ENCODE measurements at regions not wholly inside any gene's neighbourhood (a gene's known extent, or its start where the extent isn't known, plus 50 kb on each side); places are given as distances from the start of the nearest gene placed in this dataset.

DNA sequence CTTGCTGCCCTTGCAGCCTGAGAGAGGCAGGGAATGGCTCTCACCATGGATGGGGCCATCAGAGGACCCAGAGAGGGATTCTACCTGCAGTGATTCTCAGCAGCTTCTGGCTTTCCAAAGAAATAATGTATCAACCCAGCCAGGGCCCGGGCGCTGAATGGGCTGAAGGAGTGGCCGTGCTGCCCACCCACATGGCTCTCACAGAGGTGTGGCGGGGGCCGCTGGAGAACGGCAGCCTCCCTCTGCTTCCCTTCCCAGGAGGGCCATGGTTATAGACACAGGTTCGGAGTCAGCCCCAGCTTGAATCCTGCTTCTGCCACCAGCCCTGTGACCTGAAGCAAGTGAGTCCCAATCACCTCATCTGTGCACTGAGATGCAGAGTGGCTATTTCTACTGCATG, 82.7 kb downstream of the THAP12 start:
- DNase-seq (ENCODE audit: low read depth in 2 of 2): no peak

DNA sequence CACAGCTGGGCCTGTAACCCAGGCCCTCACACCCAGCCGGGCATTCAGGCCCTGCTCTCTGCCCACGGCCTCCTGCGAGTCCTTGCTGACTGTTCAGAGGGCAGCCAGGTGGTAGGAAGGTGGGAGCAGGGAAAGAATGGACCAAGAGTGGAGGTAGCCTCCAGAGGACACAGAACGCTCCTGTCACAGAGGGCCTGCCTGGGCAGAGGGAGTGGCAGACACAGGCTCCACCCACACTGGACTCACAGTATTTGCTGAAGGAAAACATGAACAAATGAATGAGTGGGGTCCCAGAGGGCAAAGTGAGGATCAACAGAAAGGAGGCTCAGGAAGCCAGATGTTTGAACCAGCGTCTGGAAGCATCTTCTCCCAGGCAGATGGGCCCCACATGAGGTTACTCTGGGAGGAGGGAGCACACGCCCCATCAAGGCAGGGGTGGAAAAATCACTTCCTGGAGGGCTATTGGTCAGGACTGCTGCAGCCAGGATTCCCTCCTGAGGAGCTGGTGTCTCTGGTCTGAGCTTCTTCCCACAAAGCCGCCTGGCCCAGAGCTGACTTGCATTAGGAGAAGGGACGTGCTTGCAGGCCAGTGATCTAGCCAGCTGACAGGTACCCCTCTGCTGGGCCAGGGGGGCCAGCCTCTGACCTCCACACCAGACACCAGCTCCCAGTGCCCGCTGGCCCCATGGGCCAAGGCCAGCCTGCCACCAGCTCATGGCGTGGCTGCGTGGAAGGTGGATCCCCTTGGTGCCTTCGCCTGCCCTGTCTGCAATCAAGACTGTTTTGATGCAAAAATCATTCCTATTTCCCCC, 84.0 kb downstream of the THAP12 start:
- no peak for DNase-seq (ENCODE audit: low read depth in 2 of 2)

DNA sequence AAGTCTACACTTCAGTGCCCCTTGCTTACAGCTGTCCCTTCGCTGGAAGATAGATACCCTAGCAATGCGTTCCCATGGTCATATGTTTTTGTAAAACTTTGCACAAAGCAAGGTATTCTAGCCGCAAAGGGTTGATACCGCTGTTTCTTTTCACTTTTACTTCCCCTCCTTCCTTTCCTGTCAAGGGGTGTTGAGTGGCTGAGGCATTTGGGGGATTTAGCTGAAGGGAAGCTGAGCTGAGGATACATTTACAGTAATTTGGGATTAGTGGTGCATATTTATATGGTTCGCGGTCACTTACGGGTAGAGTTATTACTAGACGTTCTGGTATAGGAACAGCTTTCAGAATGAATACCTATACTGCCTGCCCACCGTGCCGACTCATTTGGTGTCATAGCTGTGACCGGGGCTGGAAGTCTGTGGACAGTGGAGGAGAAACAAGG, 86.9 kb upstream of the WNT11 start:
- peak in 1 of 2 donors; percentile 25 for DNase-seq (ENCODE audit: low read depth in 2 of 2)

DNA sequence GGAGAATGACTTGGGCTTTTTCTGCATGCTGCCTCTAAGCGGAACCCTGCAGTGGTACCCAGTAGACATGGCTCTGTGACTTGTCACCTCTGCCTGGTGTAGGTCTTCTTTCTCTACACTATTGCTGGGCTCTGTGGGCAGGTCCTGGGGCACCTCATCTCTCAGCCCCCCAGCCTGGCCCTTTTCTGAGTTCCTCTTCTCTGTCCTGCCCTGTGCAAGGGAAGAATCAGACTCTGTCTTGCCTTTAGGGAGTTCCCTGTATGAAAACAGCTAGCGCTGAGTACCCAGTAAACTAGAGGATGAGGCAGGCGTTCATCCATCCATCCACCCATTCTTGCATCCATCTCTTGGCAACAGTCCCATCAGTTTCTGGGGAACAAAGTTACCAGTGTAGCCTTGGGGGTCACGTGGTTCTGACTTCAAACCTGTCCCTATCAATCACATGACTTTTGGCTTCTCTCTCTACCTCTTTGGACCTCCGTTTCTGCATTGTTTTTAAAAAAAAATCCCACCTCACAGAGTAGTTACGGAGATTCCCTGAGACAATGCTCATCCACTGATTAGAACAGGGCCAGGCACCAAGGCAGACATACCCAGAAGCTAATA, 86.4 kb upstream of the WNT11 start:
- no peak for DNase-seq (ENCODE audit: low read depth in 2 of 2)

DNA sequence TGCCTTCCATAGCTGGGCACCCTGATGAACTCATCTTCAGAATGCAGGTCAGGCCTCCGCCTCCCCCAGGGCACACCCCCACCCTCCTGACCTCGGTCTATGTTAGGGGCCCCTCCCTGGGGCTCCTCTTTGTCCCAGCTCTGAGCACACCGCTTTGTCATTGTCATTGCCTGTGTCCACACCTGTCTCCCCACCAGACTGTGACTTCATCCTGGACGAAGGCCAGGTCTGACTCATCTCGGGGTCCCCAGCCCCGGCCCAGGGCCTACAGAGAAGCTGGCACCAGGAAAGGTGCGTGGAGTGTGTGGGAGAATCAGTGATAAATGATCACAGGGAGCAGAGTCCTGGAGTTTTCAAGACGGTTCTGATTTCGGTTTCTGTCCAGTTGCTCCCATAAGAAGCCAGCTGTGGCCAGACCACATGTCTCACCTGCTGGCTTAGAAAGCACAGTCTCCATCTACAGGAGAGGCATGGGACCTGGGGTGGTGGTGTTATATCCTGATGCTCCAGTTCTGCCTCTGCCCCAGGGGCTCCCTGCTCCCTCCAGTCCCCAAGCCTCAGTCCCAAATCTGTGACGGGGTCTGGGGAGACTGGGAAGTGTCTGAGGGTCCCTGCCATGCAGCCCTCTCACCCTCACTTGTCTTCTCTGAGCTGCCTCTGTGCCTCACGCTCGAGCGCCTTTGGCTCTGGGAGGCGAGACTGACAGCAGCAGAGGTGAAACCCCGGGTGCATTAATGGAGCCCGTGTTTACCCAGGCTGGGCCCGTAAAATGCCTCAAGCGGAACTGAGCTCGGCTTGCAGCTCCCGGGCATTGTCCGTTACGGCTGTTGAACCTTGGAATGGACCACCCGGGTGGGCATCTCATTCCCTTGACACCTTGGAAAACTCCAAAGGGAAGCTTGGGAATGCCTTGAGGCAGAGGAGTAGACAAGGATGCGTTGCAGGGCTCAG, 85.5 kb upstream of the WNT11 start:
- DNase-seq (ENCODE audit: low read depth in 2 of 2): no peak

DNA sequence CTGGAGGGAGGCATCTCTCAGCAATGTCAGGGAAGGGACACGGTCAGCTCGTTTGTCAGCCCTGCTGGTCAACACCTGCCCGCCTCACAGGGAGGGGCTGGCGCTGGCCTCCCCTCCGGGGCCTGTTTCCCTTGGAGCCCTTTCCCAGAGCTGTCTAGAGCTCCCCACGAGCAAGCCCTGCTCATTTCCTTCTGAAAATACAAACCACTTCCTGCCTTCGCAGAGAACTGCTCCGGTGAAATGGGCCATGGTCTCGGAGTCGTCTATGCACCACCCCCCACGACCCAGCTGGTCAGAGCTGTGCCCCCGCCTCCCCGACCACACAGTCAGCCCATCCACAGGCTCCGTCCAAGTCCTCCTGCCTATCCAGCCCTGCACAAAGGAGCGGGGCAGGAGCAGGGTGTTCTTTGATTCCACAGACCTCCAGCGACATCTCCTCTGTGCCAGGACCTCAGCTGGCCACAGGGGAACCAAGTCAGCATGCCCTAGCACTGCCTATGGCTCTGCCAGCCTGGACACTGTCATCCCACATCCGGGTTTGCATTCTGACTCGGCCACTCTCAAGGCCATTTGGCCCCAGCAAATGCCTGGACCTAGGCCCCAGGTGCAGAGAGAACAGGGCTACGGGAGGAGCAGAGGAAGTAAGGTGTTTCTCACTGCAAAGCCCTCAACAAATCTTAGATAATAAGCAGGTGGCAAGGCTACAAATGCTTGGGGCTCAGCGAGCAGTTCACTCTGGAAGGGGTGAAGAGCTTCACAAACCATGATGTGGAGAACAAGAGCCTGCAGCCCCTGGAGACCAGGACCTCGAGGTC, 82.1 kb upstream of the WNT11 start:
- no peak for DNase-seq (ENCODE audit: low read depth in 2 of 2)

DNA sequence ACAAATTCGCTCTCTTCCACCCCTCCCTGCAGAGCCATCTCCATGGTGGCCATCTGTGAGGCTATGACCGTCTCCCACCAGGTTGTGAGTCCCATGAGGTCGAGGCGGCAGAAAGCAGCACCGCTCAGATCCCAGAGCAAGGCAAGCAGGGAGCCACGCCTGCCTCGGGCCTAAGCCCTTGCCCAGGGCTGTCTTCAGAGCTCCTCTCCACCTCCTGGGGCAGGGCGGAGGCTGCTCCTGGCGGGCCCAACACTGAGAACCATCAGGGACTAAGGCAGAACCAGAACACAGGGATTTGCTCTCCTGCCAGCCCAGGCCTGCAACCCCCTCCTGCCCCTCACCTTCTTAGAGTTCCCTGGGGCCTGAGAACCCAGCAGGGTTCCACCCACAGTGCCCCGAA, 80.9 kb upstream of the WNT11 start:
- no peak for DNase-seq (ENCODE audit: low read depth in 2 of 2)

DNA sequence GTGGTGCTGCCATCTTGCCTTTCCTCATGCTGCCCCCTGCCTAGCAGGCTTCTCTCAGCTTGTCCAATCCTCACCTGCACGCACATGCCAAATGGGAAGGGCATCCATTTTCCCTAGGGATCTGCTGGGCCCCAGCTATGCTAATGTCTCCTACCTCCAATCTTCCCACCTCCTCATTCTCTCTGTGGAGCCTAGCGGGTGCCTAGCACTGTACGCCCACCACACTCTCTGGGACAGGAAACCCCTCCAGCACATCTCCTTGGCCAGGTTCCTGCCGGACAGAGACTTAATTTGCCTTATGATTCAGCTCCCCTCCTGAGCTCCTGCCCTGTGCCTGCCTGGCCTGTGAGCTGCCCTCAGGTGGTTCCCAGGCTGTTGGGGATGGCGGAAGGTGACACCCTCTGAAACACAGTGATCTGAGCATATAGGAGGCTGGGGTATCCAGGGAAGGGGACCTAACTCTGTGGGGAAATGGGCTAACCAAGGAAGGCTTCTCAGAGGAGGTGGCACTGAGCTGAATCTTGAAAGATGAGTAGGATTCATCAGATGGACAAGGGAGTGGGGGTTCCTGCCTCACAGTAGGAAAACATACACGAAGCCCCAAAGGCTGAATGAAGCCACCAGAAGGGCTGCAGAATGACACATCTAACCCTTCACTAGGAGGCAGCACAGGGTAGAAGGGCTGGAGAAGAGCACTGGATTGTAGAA, 79.2 kb upstream of the WNT11 start:
- no peak for DNase-seq (ENCODE audit: low read depth in 2 of 2)

DNA sequence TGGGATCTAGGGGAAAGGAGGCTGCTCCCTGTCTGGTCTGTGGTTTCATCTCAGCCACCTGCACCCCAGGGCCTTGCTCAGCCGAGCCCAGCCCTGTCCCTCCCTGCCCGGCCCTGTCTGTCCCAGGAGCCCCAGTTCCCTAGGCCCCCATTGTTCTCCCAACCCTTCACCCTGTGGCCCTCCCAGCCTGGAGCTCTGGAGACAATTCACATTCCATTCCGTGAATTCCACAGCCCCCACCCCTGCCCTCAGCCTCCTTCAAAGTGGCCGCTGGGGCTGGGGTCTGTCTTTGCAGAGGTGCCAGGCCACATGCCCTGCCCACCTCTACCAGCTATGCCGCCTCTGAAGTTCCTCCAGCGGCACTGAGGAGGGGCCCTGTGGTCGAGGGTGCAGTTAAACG, 77.9 kb upstream of the WNT11 start:
- DNase-seq (ENCODE audit: low read depth in 2 of 2): no peak

DNA sequence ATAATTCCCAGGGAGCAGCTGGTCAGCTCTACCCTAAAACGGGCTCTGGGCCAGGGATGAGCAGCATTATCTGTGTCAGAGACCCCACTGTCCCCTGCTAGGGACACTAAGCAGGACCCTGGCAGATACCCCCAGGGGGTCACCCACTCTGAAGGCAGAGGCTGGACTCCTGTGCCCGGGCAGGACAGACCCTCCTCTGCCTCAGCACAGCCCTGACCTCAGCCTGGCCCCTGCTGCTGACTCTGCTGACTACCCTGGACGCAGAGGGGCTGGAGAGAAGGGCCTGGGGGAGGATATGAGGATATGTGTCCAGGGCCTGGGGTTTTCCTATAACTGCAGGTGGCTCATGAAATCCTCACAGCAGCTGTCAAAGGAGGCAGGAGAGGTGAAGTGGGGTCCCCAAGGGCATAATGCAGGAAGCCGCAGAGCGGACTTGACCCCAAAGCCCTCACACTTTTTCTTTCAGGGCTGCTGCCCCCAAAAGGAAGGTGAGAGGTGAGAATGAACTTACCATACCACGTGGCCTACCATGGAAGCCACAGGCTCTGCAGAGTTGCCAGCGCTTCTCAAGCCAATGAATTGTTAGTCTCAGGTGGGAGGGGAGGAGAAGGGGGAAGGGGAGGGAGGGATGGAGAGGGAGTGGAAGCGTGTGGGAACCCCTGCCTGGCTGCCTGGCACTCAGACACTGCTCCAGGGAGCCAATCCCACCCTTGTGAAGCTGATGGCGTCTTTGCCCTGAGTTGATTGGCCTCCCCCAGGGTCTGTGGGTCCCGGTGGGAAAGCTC, 76.7 kb upstream of the WNT11 start:
- no peak for DNase-seq (ENCODE audit: low read depth in 2 of 2)

DNA sequence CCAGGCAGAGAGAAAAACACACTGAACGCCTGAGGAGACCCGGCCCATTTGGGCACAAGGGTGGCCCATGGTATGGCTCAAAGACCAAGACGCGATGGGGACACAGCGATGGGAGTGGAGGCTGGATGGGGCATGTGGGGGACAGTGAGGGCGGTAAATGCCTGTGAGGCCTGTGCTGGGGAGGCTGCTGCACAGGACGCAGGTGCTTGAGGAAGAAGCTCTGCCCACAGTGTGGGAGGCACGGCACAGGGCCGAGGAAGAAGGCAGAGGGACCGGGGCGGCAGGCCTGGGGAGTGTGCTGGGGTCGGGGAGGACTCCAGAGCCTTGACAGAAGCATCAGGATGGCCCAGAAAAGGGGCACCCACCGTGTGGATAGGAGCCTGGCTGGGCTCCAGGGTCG, 75.9 kb upstream of the WNT11 start:
- no peak for DNase-seq (ENCODE audit: low read depth in 2 of 2)

DNA sequence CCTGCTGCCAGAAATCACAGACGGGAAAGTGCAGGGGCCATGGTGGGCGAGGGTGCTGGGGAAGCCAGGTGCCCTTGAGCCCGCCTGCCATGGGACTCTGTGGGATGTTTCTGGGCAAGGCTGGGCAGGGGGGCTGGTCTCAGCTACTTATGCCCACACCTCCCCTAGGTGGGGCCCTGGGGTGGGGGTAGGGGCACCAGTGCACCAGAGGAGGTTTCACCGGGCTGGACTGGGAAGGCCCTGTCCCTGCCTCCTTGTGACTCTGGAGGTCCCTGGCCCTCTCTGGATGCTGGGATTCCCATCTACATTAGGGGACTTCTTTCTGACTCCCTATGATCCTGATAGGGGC, 75.2 kb upstream of the WNT11 start:
- no peak for DNase-seq (ENCODE audit: low read depth in 2 of 2)

DNA sequence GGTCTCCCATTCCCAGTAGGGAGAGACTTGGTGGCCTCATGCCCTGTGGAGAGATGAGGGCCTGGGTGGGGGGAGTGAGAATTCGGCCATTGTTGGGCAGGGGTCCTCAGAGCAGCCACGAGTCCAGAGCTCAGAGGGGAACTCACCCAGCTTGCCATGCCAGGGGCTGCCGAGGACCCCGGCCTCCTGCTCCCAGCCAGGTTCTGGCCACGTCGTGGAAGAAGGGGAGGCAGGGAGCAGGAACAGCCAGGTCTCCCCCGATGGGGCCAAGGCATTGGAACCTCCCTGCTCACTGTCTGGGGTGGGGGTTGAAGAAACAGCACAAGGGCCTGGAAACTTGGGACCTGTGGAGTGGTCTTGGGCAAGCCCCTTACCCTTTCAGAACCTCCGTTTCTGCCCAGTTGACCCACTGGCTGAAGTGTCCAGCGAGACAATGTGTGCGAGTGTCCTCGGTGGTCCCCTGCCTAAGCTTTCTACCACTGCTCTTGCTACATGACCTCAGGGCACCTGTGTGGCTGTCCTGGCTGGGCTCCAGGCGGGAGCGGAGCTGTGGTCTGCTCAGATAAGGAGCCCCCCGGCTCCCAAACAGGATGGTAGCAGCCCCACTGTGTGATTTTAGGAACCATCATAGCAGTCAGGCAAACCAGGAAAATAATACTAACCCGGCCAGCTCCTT, 74.7 kb upstream of the WNT11 start:
- no peak for DNase-seq (ENCODE audit: low read depth in 2 of 2)

DNA sequence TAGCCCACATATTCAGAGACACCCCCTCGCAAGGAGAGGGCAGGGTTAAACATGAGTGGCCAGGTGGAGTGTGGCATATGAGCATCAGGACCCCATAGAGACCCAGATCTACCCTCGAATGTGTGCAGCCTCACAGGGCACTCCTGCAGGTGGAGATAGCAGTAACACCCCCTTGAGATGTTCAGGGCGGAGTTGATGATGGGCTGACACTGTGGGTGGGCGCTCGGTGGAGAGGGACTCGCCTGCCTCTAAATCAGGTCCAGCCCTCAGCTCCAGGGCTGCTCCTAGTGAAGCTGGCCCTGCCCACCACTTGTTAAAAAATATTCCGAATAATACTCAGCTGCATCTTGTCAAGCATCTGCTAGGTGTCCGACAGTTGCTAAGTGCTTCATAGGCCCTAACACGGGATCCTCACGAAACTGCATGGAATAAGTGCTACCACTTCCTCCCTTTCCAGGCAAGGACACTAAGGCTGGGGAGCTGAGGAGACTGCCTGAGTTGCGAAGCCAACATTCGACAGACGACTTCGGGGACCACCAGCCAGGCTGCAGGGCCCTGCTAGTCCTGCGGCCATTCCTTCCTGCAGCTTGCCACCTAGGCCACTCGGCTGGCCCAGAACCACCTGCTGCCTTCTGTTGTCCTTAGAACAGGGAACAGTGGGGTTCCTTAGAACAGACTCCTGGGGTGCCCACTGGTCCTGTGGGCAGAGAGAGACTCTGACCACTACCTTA, 74.0 kb upstream of the WNT11 start:
- no peak for DNase-seq (ENCODE audit: low read depth in 2 of 2)

DNA sequence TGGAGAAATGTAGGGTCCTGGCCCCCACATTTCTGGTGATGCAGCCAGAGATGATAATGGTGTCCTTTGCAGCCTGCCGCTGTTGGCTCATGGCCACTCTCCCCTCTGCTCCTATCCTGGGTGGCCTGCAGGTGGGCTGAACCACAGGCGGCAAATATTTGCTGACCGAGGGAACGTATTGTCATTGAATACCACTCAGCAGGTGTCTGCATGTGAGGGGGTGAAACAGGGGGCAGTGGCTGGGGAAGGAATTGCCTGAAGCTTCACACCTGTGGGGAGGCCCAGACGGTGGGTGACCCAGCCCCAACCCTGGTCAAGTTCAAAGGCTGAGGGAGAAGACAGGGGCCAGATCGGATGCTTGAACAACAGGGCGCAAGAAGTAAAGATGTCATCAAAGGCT, 73.3 kb upstream of the WNT11 start:
- DNase-seq (ENCODE audit: low read depth in 2 of 2): no peak

DNA sequence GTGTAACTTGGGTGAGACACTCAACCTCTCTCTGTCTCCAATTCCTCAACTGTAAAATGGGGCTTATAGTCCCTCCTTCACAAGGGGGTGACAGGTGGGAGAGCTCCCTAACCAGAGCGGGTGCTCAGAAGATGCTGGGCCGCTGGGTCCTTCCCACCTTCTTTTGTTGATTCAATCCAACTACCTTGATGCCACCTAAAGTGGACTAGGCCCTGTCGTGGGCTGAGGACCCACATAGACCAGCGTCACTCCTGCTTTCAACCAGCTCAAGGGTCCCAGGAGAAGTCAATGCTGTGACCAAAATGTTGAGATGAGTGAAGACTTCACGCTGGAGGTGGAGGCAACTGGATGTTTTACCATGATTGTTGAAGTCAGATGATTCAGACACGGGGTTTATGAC, 72.7 kb upstream of the WNT11 start:
- no peak for DNase-seq (ENCODE audit: low read depth in 2 of 2)

DNA sequence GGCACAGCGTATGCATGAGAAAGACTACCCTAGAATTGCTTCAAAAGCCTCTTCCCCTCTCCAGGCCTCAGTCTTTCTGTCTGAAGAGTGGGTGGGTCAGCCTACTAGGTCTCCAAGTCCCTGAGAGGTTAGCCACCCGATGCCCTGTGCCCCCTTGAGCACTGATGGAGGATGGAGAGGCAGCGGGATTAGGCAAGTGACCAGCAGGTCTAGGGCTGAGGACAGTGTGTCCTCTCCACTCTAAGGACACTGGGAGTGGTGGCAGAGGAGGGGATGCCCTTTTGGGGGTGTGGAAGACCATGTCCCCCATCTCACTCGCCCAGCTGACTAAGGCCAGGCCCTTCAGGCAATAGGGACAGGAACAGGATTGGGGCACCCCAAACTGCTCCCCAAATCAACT, 72.2 kb upstream of the WNT11 start:
- no peak for DNase-seq (ENCODE audit: low read depth in 2 of 2)

DNA sequence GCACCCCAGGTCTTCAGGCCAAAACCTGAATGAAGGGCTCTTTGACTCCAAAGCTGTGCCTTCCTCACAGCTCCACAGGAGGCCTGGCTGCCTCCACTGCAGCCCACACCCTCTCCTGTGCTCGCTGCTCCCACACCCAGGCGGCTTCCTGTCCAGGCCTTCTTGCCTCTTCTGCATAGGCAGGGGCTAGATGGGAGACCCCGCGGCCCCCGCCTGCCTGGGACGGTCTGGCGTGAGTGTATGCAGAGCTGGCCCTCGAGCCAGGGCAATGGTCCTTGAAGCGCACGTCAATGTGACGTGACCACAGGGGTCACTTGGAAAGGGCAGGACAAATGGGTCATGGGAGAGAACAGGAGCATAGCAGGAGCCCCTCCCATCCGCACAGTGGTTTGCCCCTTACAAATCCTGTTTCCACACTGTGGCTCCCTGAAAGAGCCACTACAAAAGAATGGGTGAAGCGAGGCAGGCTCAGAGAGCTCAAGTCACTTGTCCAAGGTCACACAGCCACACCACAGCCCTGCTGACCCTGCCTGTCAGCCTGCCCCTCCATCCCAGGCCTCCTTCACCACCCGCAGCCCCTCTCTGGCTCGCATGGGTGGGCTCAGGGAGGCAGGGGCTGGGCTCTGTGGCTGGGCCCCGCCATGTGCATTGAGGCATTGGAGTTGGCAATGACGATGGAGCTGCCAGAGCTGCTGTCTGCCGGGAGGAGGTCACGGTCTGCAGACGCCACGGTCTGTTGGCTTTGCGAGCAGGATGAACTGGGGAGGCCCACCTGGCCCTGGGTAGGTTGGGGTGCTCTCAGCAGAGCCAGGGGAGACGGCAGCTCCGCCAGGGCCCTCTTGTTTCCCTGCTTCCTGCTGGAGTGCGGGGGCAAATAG, 71.2 kb upstream of the WNT11 start:
- no peak for DNase-seq (ENCODE audit: low read depth in 2 of 2)
